Transverse colon (tissue), 4 donors: ENCODE measurements at regions not wholly inside any gene's neighbourhood (a gene's known extent, or its start where the extent isn't known, plus 50 kb on each side); places are given as distances from the start of the nearest gene placed in this dataset.

Experiments used
- DNase-seq: peaks from one replicate; pipeline ENCODE4 v3.0.0-alpha.2; 2019
- H3K27ac ChIP-seq, 4 donors: fragments of 200-600 bp; sonication (generic); 2 replicates each; pipeline ENCODE4 v1.5.1; 2016 to 2018; ENCODE audit warnings: inconsistent platforms in 4 of 4
- H3K27me3 ChIP-seq: fragments of 200-600 bp; sonication (generic); 2 replicates; pipeline ENCODE4 v1.5.1; 2017; ENCODE audit warnings: inconsistent platforms
- H3K36me3 ChIP-seq, 4 donors: fragments of 200-600 bp; sonication (generic); 2 replicates each; pipeline ENCODE4 v1.5.1; 2017 to 2019; ENCODE audit warnings: inconsistent platforms in 4 of 4
- H3K4me1 ChIP-seq, 4 donors: fragments of 200-600 bp; sonication (generic); 2 replicates each; pipeline ENCODE4 v1.5.1; 2017 to 2020; ENCODE audit warnings: inconsistent platforms in 4 of 4
- H3K4me3 ChIP-seq, 4 donors: fragments of 200-600 bp; sonication (generic); 1 replicate in 1 of 4; 2 replicates in 3 of 4; pipeline versions ENCODE4 v1.5.1 to v1.6.1; 2017 to 2019; ENCODE audit warnings: inconsistent platforms in 4 of 4
- H3K9me3 ChIP-seq, 2 donors: fragments of 200-600 bp; sonication (generic); 2 replicates each; pipeline ENCODE4 v1.5.1; 2017 to 2019; ENCODE audit warnings: inconsistent platforms in 2 of 2
- EP300 ChIP-seq: sonication (generic); formaldehyde crosslinking; IDR thresholded peaks from one replicate; pipeline ENCODE4 v1.6.1; 2017; ENCODE audit warnings: antibody characterized with exemption, low read depth
- POLR2A ChIP-seq: fragments of 450-650 bp; IDR thresholded peaks from one replicate; pipeline ENCODE4 v1.6.1; 2016; ENCODE audit warnings: antibody characterized with exemption, mild to moderate bottlenecking, moderate library complexity
- POLR2AphosphoS5 ChIP-seq, 3 donors: sonication (generic); formaldehyde crosslinking; IDR thresholded peaks; one replicate each; pipeline ENCODE4 v1.6.1; 2016; ENCODE audit warnings: antibody characterized with exemption in 3 of 3
- WGBS, 2 donors: methylation state at CpG; one replicate each; pipeline ENCODE4 v1.1.5; 2018; ENCODE audit warnings: low coverage in 1 of 2; 5-methylcytosine and 5-hydroxymethylcytosine counted together
- in situ Hi-C, 4 donors: fragments of 200-750 bp; cut with MboI; loops; one replicate each; pipeline versions ENCODE4 v1.15.0 to v1.15.1; 2017; ENCODE audit warnings: low sequenced_read_pairs in 3 of 4, low pct_ligation_motif_present in 1 of 4, low pct_unique_long_range_greater_than_20kb in 1 of 4
- intact Hi-C: fragments of 100-400 bp; cut with DNase I; formaldehyde crosslinking; loops from one replicate; pipeline ENCODE4 v1.15.1; 2023; ENCODE audit warnings: low total_unique reads
- TF ChIP-seq, protein P1 (sequence below), 5 experiments: fragments of 200-600 bp in 3 of 5; fragments of 450-650 bp in 2 of 5; sonication (generic) in 3 of 5; IDR thresholded peaks; 1 replicate in 2 of 5; 2 replicates in 3 of 5; pipeline ENCODE4 v1.5.1; 2016 to 2017; ENCODE audit warnings: antibody characterized with exemption in 5 of 5, inconsistent platforms in 3 of 5, mild to moderate bottlenecking in 2 of 5, moderate library complexity in 1 of 5

- DNase-seq = no peak
- in situ Hi-C loops (no loop called here), intact Hi-C loops (no loop called here)
- TF ChIP-seq, protein P1, sequence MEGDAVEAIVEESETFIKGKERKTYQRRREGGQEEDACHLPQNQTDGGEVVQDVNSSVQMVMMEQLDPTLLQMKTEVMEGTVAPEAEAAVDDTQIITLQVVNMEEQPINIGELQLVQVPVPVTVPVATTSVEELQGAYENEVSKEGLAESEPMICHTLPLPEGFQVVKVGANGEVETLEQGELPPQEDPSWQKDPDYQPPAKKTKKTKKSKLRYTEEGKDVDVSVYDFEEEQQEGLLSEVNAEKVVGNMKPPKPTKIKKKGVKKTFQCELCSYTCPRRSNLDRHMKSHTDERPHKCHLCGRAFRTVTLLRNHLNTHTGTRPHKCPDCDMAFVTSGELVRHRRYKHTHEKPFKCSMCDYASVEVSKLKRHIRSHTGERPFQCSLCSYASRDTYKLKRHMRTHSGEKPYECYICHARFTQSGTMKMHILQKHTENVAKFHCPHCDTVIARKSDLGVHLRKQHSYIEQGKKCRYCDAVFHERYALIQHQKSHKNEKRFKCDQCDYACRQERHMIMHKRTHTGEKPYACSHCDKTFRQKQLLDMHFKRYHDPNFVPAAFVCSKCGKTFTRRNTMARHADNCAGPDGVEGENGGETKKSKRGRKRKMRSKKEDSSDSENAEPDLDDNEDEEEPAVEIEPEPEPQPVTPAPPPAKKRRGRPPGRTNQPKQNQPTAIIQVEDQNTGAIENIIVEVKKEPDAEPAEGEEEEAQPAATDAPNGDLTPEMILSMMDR (IDR thresholded peaks at IDR 0.05) = no peak
- TF ChIP-seq EP300 = no peak
- no peak for TF ChIP-seq POLR2A
- no peak for TF ChIP-seq POLR2AphosphoS5 (IDR thresholded peaks at IDR 0.05)
- no peaks in the 10 kb centered on the region for H3K9me3 ChIP-seq
- H3K27ac ChIP-seq = no peak overlapping the region
- no peaks in the 10 kb centered on the region for H3K27me3 ChIP-seq
- H3K36me3 ChIP-seq = no peaks in the 10 kb centered on the region
- no peaks in the 10 kb centered on the region for H3K4me1 ChIP-seq
- WGBS, 2 donors = 33 to 36% methylated on average over 1 of the region's 1 CpG
- no peak overlapping the region for H3K4me3 ChIP-seq
These were observed 198.5 kb upstream of the RSPO3 start for GRCh38 chr6:126919947-126920346.

GRCh38 chr6:126923807-126924206, 194.7 kb upstream of the RSPO3 start:
- no peaks in the 10 kb centered on the region for H3K27me3 ChIP-seq
- no peaks in the 10 kb centered on the region for H3K36me3 ChIP-seq
- H3K4me1 ChIP-seq = no peaks in the 10 kb centered on the region
- in situ Hi-C loops = no loop called here
- no peak for TF ChIP-seq EP300
- TF ChIP-seq, protein P1 (IDR thresholded peaks at IDR 0.05) = no peak
- no peak for TF ChIP-seq POLR2AphosphoS5 (IDR thresholded peaks at IDR 0.05)
- no peak for TF ChIP-seq POLR2A
- H3K27ac ChIP-seq = no peak overlapping the region
- intact Hi-C loops = loop anchor here (1.0 kb wide), 1 partner anchor 16 kb away; no protein-coding TSS in a partner anchor
- H3K9me3 ChIP-seq = no peaks in the 10 kb centered on the region
- 19 to 34% methylated on average over 2 of the region's 2 CpGs for WGBS, 2 donors
- no peak overlapping the region for H3K4me3 ChIP-seq
- DNase-seq = no peak

DNA sequence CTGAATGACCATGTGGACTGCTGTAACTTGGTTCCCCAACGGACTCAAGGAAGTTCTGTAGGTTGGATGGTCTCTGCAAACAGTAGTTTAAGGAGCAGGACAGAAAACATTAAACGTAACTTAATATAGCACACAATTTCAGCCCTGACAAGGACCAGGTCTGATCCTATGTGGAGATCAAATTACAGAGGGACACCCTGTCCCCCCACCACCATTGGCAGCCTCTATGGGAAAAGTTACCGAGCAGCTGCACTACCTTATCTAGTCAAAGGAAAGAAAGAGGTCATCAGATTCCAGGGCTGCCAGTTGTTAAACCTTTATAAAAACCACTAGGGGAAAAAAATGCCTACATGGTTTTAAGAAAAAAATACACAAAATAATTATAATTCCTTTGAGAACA, 191.5 kb upstream of the RSPO3 start:
- in situ Hi-C loops = no loop called here
- Histone ChIP-seq H3K4me1 (no peaks in the 10 kb centered on the region), H3K36me3 (no peaks in the 10 kb centered on the region), H3K27ac (no peak overlapping the region), H3K9me3 (no peaks in the 10 kb centered on the region), H3K27me3 (no peaks in the 10 kb centered on the region), H3K4me3 (no peak overlapping the region)
- intact Hi-C loops = no loop called here
- TF ChIP-seq POLR2AphosphoS5 (IDR thresholded peaks at IDR 0.05) = no peak
- TF ChIP-seq POLR2A = no peak
- TF ChIP-seq EP300 = no peak
- TF ChIP-seq, protein P1 (IDR thresholded peaks at IDR 0.05) = no peak
- 21 to 41% methylated on average over 2 to 3 of the region's 3 CpGs for WGBS, 2 donors
- DNase-seq = no peak

DNA sequence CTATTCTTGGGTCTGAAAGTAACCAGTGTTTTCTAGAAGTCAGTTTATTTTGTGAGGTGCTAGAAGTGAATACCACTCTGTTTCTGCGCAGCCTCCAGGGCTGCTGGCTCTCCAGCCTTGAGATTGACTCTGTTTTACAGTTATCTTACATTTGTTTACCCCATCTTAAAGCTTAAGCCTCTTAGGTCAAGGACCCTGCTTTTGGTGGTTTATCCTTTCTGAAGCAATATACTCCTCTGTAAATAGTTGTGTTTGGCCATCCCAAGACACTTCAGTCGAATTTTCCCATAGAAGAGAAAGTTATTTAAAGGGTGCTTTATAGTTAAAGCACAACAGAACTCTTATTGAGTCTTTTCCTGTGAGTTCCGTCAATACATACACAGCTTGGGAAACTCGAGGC, 190.6 kb upstream of the RSPO3 start:
- intact Hi-C loops = no loop called here
- Histone ChIP-seq H3K27me3 (no peaks in the 10 kb centered on the region), H3K36me3 (no peaks in the 10 kb centered on the region), H3K4me1 (no peaks in the 10 kb centered on the region), H3K27ac (no peak overlapping the region), H3K9me3 (no peaks in the 10 kb centered on the region), H3K4me3 (no peak overlapping the region)
- TF ChIP-seq, protein P1 (IDR thresholded peaks at IDR 0.05) = no peak
- TF ChIP-seq EP300 (no peak), POLR2AphosphoS5 (IDR thresholded peaks at IDR 0.05) (no peak), POLR2A (no peak)
- DNase-seq = no peak
- in situ Hi-C loops = no loop called here
- 26 to 40% methylated on average over 4 of the region's 4 CpGs for WGBS, 2 donors
